D721Med (cell line): ENCODE measurements at regions not wholly inside any gene's neighbourhood (a gene's known extent, or its start where the extent isn't known, plus 50 kb on each side); places are given as distances from the start of the nearest gene placed in this dataset.

Source experiments
- DNase-seq: peaks from one replicate; pipeline ENCODE4 v3.0.0; 2011; ENCODE audit warnings: low spot score; ENCODE audit not compliant: insufficient read length
- FAIRE-seq: peaks from 2 replicates; lab custom pipeline; 2011; peaks lifted over from hg19 to GRCh38; lab: Jason Lieb, UNC
- TF ChIP-seq, protein P1 (sequence below): IDR thresholded peaks from 2 replicates; pipeline ENCODE4 v1.5.1; 2012; ENCODE audit warnings: mild to moderate bottlenecking, control low read depth; ENCODE audit not compliant: insufficient read depth; ENCODE audit errors: missing control alignments

GRCh38 chr5:30662373-30662772, 531.1 kb upstream of the CDH6 start:
- DNase-seq = no peak
- TF ChIP-seq, protein P1, sequence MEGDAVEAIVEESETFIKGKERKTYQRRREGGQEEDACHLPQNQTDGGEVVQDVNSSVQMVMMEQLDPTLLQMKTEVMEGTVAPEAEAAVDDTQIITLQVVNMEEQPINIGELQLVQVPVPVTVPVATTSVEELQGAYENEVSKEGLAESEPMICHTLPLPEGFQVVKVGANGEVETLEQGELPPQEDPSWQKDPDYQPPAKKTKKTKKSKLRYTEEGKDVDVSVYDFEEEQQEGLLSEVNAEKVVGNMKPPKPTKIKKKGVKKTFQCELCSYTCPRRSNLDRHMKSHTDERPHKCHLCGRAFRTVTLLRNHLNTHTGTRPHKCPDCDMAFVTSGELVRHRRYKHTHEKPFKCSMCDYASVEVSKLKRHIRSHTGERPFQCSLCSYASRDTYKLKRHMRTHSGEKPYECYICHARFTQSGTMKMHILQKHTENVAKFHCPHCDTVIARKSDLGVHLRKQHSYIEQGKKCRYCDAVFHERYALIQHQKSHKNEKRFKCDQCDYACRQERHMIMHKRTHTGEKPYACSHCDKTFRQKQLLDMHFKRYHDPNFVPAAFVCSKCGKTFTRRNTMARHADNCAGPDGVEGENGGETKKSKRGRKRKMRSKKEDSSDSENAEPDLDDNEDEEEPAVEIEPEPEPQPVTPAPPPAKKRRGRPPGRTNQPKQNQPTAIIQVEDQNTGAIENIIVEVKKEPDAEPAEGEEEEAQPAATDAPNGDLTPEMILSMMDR = no peak
- no peak for FAIRE-seq

GRCh38 chr5:30661730-30662129, 531.8 kb upstream of the CDH6 start:
- FAIRE-seq (no peak), DNase-seq (no peak)
- TF ChIP-seq, protein P1 = no peak

GRCh38 chr5:30659417-30659816, 534.1 kb upstream of the CDH6 start:
- TF ChIP-seq, protein P1 = no peak
- FAIRE-seq (no peak), DNase-seq (no peak)

- TF ChIP-seq, protein P1 = peak; percentile 4
- FAIRE-seq (no peak), DNase-seq (no peak)
Observed at GRCh38 chr5:30650311-30650710, 543.2 kb upstream of the CDH6 start.

GRCh38 chr5:30638899-30639298, 554.6 kb upstream of the CDH6 start:
- TF ChIP-seq, protein P1 = no peak
- no peak for FAIRE-seq
- no peak for DNase-seq

DNA sequence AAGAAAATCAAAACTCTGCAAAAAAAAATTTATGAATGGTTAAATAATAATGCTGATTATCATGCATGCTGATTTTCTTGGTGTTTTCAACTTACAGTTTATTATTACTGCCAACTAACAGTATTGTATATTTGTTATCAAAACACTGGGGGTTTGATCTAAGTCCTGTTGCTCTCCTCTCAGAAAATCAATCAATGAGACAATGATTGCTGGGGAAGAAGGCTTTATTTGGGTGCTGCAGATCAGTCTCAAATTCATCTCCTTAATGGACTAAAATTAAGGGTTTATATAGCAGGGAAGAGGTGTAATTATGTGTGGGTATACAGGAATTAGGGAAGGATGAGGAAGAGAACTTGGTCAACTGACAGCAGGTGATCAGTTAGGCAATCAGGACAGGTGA, 565.5 kb upstream of the CDH6 start:
- DNase-seq (no peak), FAIRE-seq (no peak)
- TF ChIP-seq, protein P1 = no peak

DNA sequence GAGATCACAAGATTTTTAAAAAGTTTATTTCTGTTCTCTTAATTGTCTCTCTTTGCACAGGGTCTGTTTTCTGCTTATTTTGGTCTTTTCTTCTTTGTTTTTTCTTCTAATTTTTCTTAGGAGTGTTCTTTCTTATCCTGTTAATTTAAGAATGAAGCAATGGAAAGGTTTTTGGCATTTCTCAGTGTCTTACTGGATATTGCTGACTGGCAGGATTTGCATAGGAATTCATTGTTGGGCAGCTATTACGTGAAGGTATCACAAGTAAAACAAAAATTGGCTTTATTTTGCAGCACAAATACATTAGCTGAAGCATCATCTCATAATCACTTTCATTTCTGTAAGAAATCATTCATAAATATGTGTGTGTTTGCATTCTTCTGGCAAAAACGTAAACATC, 566.9 kb upstream of the CDH6 start:
- TF ChIP-seq, protein P1 = no peak
- no peak for DNase-seq
- FAIRE-seq = no peak
